Heart left ventricle (tissue), 16 donors: ENCODE measurements at regions not wholly inside any gene's neighbourhood (a gene's known extent, or its start where the extent isn't known, plus 50 kb on each side); places are given as distances from the start of the nearest gene placed in this dataset.

Experiments used
- ATAC-seq, 4 donors: fragments of 200-7000 bp; cut with Tn5 transposase; one replicate each; pipeline ENCODE4 v1.9.1; 2020 to 2022; ENCODE audit warnings: moderate library complexity in 4 of 4, mild to moderate bottlenecking in 3 of 4, moderate number of reproducible peaks in 1 of 4
- DNase-seq, 5 donors: peaks; one replicate each; pipeline ENCODE4 v3.0.0-alpha.2; 2020
- H3K27ac ChIP-seq, 12 donors: fragments of 200-600 bp; sonication (generic) in 4 of 12; one replicate each; pipeline versions ENCODE4 v1.5.0 to v1.8.0; 2016 to 2022; ENCODE audit warnings: mild to moderate bottlenecking in 2 of 12
- H3K27me3 ChIP-seq, 9 donors: fragments of 200-600 bp; sonication (generic) in 2 of 9; one replicate each; pipeline versions ENCODE4 v1.5.1 to v1.8.0; 2016 to 2022; ENCODE audit warnings: mild to moderate bottlenecking in 3 of 9
- H3K36me3 ChIP-seq, 9 donors: fragments of 200-600 bp; sonication (generic) in 2 of 9; one replicate each; pipeline versions ENCODE4 v1.5.0 to v1.8.0; 2018 to 2022; ENCODE audit warnings: mild to moderate bottlenecking in 2 of 9
- H3K4me1 ChIP-seq, 12 donors: fragments of 200-600 bp; sonication (generic) in 4 of 12; one replicate each; pipeline versions ENCODE4 v1.5.0 to v1.8.0; 2016 to 2022; ENCODE audit warnings: mild to moderate bottlenecking in 3 of 12
- H3K4me3 ChIP-seq, 12 donors: fragments of 200-600 bp; sonication (generic) in 4 of 12; one replicate each; pipeline versions ENCODE4 v1.5.0 to v1.8.0; 2017 to 2022; ENCODE audit warnings: mild to moderate bottlenecking in 9 of 12, moderate library complexity in 4 of 12
- H3K9me3 ChIP-seq, 12 donors: fragments of 200-600 bp; sonication (generic) in 4 of 12; one replicate each; pipeline versions ENCODE4 v1.5.0 to v1.8.0; 2016 to 2022; ENCODE audit warnings: mild to moderate bottlenecking in 1 of 12
- POLR2A ChIP-seq, 2 donors: fragments of 450-650 bp; IDR thresholded peaks; one replicate each; pipeline ENCODE4 v1.6.1; 2017; ENCODE audit warnings: antibody characterized with exemption in 2 of 2, mild to moderate bottlenecking in 2 of 2, moderate library complexity in 2 of 2
- WGBS, 4 donors: extraction: QIAGEN DNeasy Blood & Tissue Kit in 2 of 4; methylation state at CpG; one replicate each; pipeline versions ENCODE4 v1.1.5 to v1.1.7; 2013 to 2018; 5-methylcytosine and 5-hydroxymethylcytosine counted together
- intact Hi-C, 10 donors: fragments of 100-400 bp; cut with DNase I; formaldehyde crosslinking; loops; one replicate each; pipeline versions ENCODE4 v1.11.1 to v1.14.2; 2022
- TF ChIP-seq, protein P1 (sequence below), 12 donors: fragments of 200-600 bp; sonication (generic) in 4 of 12; IDR thresholded peaks; one replicate each; pipeline versions ENCODE4 v1.5.0 to v1.8.0; 2018 to 2022; ENCODE audit warnings: antibody characterized with exemption in 12 of 12, mild to moderate bottlenecking in 5 of 12
- donor health status: ischemic (EF 13 %, LVEDD 7.1; RV severe dilation, severe dysfunction).
- donor health status: healthy with polysubstance abuse.
- donor health status: DM: no; HTN: yes; CAD: no.
- donor health status: DM: no; HTN: no; CAD: no.
- donor health status: ischemic (EF 25% LVEDD 6.9; RV normal size, moderate dysfunction).
- donor health status: ischemic (EF 25% LVEDD 5.7; RV mildly dilated, moderate dysfunction).
- donor health status: healthy.
- donor health status: DM: yes; HTN: yes; CAD: no.
- donor health status: ischemic (EF 35%, LVEDD 5.7; RV mildly dilated, moderate dysfunction).
- donor health status: nonischemic (EF 11% LVEDD 7.7; RV severe dilation, severe dysfunction).
- donor health status: DM: yes; HTN: yes; CAD: no.
- donor health status: PGD.
- donor health status: ischemic (EF 29% LVEDD 5.4; RV normal size, mild dysfunction).
- donor health status: nonischemic (EF 23%, LVEDD 6.1; RV moderate dilation, normal function).

DNA sequence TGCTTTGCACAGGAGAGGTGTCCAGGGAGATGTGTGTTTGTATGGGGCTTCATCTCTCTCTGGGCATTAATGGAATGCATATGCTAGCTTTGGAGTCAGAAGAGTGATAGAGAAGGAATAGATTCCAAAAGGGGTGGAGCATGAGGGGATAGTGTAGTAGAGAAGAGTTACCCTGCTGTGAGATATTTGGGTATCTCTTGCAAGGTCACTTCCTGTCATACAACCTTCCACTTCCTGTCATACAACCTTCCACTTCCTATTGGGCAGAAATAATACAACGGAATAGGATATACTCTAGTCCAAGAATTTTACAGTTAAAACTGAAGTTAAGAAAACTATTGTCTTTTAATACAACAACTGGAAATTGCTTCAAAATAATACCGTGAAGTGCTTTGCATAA lies 351.8 kb upstream of the FMN2 start:
- DNase-seq (no peak), ATAC-seq (no peak)
- Histone ChIP-seq H3K27me3 (no peaks in the 10 kb centered on the region), H3K36me3 (no peaks in the 10 kb centered on the region), H3K27ac (no peak overlapping the region), H3K4me1 (peaks cover 0 to 18% (median 0%) of the 10 kb centered on the region in 12 donors), H3K4me3 (no peak overlapping the region), H3K9me3 (no peaks in the 10 kb centered on the region)
- WGBS, 4 donors: 54 to 70% (median 63%) methylated on average over 2 of the region's 2 CpGs
- TF ChIP-seq, protein P1, sequence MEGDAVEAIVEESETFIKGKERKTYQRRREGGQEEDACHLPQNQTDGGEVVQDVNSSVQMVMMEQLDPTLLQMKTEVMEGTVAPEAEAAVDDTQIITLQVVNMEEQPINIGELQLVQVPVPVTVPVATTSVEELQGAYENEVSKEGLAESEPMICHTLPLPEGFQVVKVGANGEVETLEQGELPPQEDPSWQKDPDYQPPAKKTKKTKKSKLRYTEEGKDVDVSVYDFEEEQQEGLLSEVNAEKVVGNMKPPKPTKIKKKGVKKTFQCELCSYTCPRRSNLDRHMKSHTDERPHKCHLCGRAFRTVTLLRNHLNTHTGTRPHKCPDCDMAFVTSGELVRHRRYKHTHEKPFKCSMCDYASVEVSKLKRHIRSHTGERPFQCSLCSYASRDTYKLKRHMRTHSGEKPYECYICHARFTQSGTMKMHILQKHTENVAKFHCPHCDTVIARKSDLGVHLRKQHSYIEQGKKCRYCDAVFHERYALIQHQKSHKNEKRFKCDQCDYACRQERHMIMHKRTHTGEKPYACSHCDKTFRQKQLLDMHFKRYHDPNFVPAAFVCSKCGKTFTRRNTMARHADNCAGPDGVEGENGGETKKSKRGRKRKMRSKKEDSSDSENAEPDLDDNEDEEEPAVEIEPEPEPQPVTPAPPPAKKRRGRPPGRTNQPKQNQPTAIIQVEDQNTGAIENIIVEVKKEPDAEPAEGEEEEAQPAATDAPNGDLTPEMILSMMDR (IDR thresholded peaks at IDR 0.05): no peak
- TF ChIP-seq POLR2A (IDR thresholded peaks at IDR 0.05): no peak
- intact Hi-C loops: no loop called here

DNA sequence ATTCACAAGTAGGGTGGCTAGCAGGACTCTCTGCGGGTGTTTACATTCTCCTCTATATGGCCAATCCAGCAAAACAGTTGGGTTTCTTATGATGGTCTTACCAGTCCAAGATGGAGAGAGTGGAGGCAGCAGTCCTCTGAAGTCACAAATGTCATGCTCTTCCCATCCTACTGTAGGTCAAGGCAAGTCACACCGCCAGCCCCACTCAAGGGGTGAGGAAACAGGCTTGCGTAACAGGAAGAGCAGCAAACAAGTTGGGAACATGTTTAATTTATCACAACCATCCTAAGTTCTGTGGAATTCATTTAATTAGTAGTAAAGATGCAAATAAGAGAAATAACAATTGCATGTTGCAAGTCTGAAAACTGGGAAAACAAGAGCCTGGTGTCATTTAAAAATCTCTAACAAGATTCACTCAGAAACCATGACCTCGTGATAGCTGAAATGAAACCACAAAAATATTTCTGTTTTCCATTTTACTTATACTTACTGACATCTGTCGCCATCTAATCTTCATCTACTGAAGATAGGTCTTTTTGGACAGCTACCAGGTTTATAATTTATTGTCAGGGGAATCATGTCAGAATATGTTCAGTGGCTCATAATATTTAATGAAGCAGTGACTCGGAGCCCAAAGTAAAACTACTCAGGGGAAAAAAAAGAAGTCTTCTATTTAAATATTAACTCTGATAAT lies 349.1 kb upstream of the FMN2 start:
- intact Hi-C loops: no loop called here
- Histone ChIP-seq H3K27ac (no peak overlapping the region), H3K4me1 (peaks cover 0 to 18% (median 0%) of the 10 kb centered on the region in 12 donors), H3K4me3 (no peak overlapping the region), H3K9me3 (no peaks in the 10 kb centered on the region), H3K36me3 (no peaks in the 10 kb centered on the region), H3K27me3 (no peaks in the 10 kb centered on the region)
- TF ChIP-seq, protein P1 (IDR thresholded peaks at IDR 0.05): no peak
- TF ChIP-seq POLR2A (IDR thresholded peaks at IDR 0.05): no peak
- ATAC-seq (no peak), DNase-seq (no peak)
- 83 to 88% (median 85%) methylated on average over 6 of the region's 6 CpGs for WGBS, 4 donors

DNA sequence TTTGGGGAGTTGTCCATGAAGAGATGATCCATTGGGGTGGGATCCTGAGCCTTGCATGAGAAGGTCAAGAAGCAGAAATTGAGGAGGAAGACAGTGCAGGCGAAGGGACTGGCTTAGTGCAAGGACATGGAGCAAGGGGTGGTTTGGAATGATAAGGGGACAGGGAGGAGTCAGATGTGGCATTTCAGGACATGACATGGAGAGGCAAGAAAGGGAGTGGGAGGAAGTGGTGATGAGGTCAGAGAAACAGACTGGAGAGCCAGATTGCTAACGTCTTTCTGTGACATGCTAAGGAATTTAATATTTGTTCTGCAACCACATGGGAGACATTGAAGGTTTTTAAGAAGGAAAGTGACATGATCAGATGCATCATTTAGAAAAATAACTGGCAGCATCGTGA lies 346.8 kb upstream of the FMN2 start:
- Histone ChIP-seq H3K9me3 (no peaks in the 10 kb centered on the region), H3K27ac (no peak overlapping the region), H3K27me3 (no peaks in the 10 kb centered on the region), H3K4me1 (peaks cover 0 to 11% (median 0%) of the 10 kb centered on the region in 12 donors), H3K4me3 (no peak overlapping the region), H3K36me3 (no peaks in the 10 kb centered on the region)
- no peak for TF ChIP-seq POLR2A (IDR thresholded peaks at IDR 0.05)
- TF ChIP-seq, protein P1 (IDR thresholded peaks at IDR 0.05): no peak
- intact Hi-C loops: no loop called here
- ATAC-seq (no peak), DNase-seq (no peak)
- 60 to 74% (median 61%) methylated on average over 3 of the region's 3 CpGs for WGBS, 4 donors

DNA sequence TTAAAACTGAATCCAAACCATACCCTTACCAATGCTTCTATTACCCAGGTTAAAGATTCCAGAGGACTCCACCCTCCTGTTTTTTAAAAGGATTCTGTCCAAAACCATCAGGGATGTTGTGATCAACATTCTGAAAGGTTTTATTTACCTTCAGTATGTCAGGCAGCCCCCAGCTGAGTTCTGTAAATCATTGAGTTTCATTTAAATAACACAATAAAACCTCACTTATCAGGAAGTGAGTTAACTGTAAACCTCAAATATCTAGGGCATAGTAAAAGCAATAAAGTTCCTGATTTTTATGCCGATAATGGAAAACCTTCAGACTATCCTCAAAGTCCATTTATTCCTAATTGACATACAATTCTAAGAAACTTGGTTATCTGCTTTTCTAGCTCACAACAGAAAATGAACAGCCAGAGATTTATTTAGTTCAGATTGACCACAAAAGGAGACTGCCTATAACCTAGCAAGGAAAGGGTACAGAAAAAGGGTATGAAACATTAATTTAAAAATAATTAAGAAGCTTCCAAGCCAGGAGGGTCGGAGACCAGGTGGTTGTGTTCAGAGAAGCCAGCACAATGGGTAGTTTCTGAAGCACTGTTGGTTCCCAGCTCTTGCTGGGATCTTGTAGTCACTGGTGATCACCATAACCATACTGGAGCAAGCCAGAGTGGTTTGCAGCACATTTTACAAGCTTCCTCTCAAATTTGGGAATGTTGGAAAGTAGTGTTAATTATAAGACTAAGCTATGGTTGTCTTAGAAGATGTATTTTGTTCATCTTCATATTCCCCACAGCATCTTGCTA lies 336.4 kb upstream of the FMN2 start:
- WGBS, 4 donors: 76 to 82% (median 79%) methylated on average over 2 of the region's 2 CpGs
- DNase-seq (no peak), ATAC-seq (no peak)
- Histone ChIP-seq H3K4me3 (no peak overlapping the region), H3K27ac (no peak overlapping the region), H3K27me3 (no peaks in the 10 kb centered on the region), H3K4me1 (no peaks in the 10 kb centered on the region), H3K36me3 (no peaks in the 10 kb centered on the region), H3K9me3 (no peaks in the 10 kb centered on the region)
- intact Hi-C loops: no loop called here
- TF ChIP-seq, protein P1 (IDR thresholded peaks at IDR 0.05): no peak
- TF ChIP-seq POLR2A (IDR thresholded peaks at IDR 0.05): no peak
